Neural cell (in vitro differentiated cells): ENCODE measurements at regions not wholly inside any gene's neighbourhood (a gene's known extent, or its start where the extent isn't known, plus 50 kb on each side); places are given as distances from the start of the nearest gene placed in this dataset.

ENCODE experiments used
- H2AFZ ChIP-seq: fragments of 200-600, 300-800 bp; sonication (generic), shearing (Covaris generic); 2 replicates; pipeline ENCODE4 v1.6.0; 2014; ENCODE audit warnings: low read depth, mild to moderate bottlenecking, antibody characterized with exemption, low read length, moderate library complexity
- H3F3A ChIP-seq: fragments of 200-600 bp; shearing (Covaris generic); 2 replicates; pipeline ENCODE4 v1.6.1; 2016; ENCODE audit warnings: mild to moderate bottlenecking, moderate library complexity, mixed read lengths, antibody characterized with exemption, low read length; ENCODE audit not compliant: insufficient read depth, poor library complexity, severe bottlenecking
- H3K27ac ChIP-seq: fragments of 200-600, 300-800 bp; sonication (generic), shearing (Covaris generic); 2 replicates; pipeline ENCODE4 v1.5.1; 2014; ENCODE audit warnings: mild to moderate bottlenecking, low read length, moderate library complexity
- H3K27me3 ChIP-seq: fragments of 300-800, 200-600 bp; sonication (generic), shearing (Covaris generic); 2 replicates; pipeline ENCODE4 v1.6.0; 2014; ENCODE audit warnings: mild to moderate bottlenecking, low read depth, low read length, moderate library complexity; ENCODE audit not compliant: insufficient read depth
- H3K36me3 ChIP-seq: fragments of 300-800, 200-600 bp; sonication (generic), shearing (Covaris generic); 2 replicates; pipeline ENCODE4 v1.5.1; 2014; ENCODE audit warnings: mild to moderate bottlenecking, antibody characterized with exemption, low read length, moderate library complexity; ENCODE audit not compliant: insufficient read depth
- H3K4me2 ChIP-seq: fragments of 300-800, 200-600 bp; sonication (generic), shearing (Covaris generic); 2 replicates; pipeline ENCODE4 v1.6.0; 2014; ENCODE audit warnings: mild to moderate bottlenecking, low read length
- H3K4me3 ChIP-seq: fragments of 300-800, 200-600 bp; sonication (generic), shearing (Covaris generic); 2 replicates; pipeline ENCODE4 v1.5.1; 2014; ENCODE audit warnings: mild to moderate bottlenecking, low read length, moderate library complexity
- H3K79me2 ChIP-seq: fragments of 200-600 bp; shearing (Covaris generic); replicated peaks from 2 replicates; pipeline ENCODE4 v1.6.0; 2014; ENCODE audit warnings: mild to moderate bottlenecking, low read length, moderate library complexity; ENCODE audit not compliant: insufficient read depth
- H3K9ac ChIP-seq: fragments of 300-800, 200-600 bp; sonication (generic), shearing (Covaris generic); 2 replicates; pipeline ENCODE4 v1.6.1; 2016; ENCODE audit warnings: mild to moderate bottlenecking, low read length, mixed read lengths
- H3K9me2 ChIP-seq: fragments of 200-600 bp; shearing (Covaris generic); 2 replicates; pipeline ENCODE4 v1.6.1; 2016; ENCODE audit warnings: mild to moderate bottlenecking, low read length, mixed read lengths; ENCODE audit not compliant: insufficient read depth
- H3K9me3 ChIP-seq: fragments of 200-600, 300-800 bp; sonication (generic), shearing (Covaris generic); 2 replicates; pipeline ENCODE4 v1.6.1; 2016; ENCODE audit warnings: mild to moderate bottlenecking, mixed run types, low read length, moderate library complexity, mixed read lengths
- H4K20me1 ChIP-seq: fragments of 200-600 bp; shearing (Covaris generic); 2 replicates; pipeline ENCODE4 v1.6.1; 2016; ENCODE audit warnings: mild to moderate bottlenecking, mixed run types; ENCODE audit not compliant: insufficient read depth
- EP300 ChIP-seq: fragments of 450-650 bp; conservative IDR thresholded peaks from 2 replicates; pipeline ENCODE4 v1.6.1; 2014; ENCODE audit warnings: antibody characterized with exemption, mild to moderate bottlenecking, moderate library complexity; ENCODE audit not compliant: poor library complexity, severe bottlenecking
- EZH2 ChIP-seq: fragments of 200-600, 300-800 bp; shearing (Covaris generic), sonication (generic); IDR thresholded peaks from 2 replicates; pipeline ENCODE4 v1.6.1; 2014; ENCODE audit warnings: antibody characterized with exemption, low read length, borderline replicate concordance, mild to moderate bottlenecking; ENCODE audit not compliant: insufficient read depth, poor library complexity, severe bottlenecking
- MXI1 ChIP-seq: fragments of 450-650 bp; conservative IDR thresholded peaks from 2 replicates; pipeline ENCODE4 v1.6.1; 2014; ENCODE audit warnings: antibody characterized with exemption, mild to moderate bottlenecking; ENCODE audit not compliant: poor library complexity, severe bottlenecking
- POLR2AphosphoS5 ChIP-seq: IDR thresholded peaks from 2 replicates; pipeline ENCODE4 v1.6.1; 2012
- RAD21 ChIP-seq: fragments of 450-650 bp; conservative IDR thresholded peaks from 2 replicates; pipeline ENCODE4 v1.6.1; 2014; ENCODE audit warnings: antibody characterized with exemption, mild to moderate bottlenecking, moderate library complexity
- SMC3 ChIP-seq: fragments of 450-650 bp; conservative IDR thresholded peaks from 2 replicates; pipeline ENCODE4 v1.6.1; 2014; ENCODE audit warnings: antibody characterized with exemption, mild to moderate bottlenecking, moderate library complexity; ENCODE audit not compliant: poor library complexity
- TAF1 ChIP-seq: IDR thresholded peaks from 2 replicates; pipeline ENCODE4 v1.6.1; 2012; ENCODE audit warnings: low read depth
- TF ChIP-seq, protein P1 (sequence below): IDR thresholded peaks from 2 replicates; pipeline ENCODE4 v1.6.1; 2012; ENCODE audit warnings: borderline replicate concordance
- TF ChIP-seq, protein P2 (sequence below): fragments of 450-650 bp; IDR thresholded peaks from 2 replicates; pipeline ENCODE4 v1.5.1; 2014; ENCODE audit warnings: antibody characterized with exemption, mild to moderate bottlenecking, moderate library complexity; ENCODE audit not compliant: poor library complexity, severe bottlenecking

GRCh38 chr14:76967788-76968187, 60.7 kb downstream of the IRF2BPL start:
- H3K27ac ChIP-seq, result no peak overlapping the region

GRCh38 chr14:76965232-76965631, 63.3 kb downstream of the IRF2BPL start:
- Histone ChIP-seq H3K4me2 (no peak overlapping the region), H3K9ac (no peak overlapping the region), H3K9me3 (no peaks in the 10 kb centered on the region), H3K27ac (no peak overlapping the region), H3K36me3 (no peaks in the 10 kb centered on the region), H4K20me1 (no peaks in the 10 kb centered on the region), H2AFZ (no peak overlapping the region), H3K9me2 (no peaks in the 10 kb centered on the region), H3K4me3 (no peak overlapping the region), H3K79me2 (no peaks in the 10 kb centered on the region), H3F3A (no peaks in the 10 kb centered on the region), H3K27me3 (no peaks in the 10 kb centered on the region)
- no peak for TF ChIP-seq EP300
- no peak for TF ChIP-seq POLR2AphosphoS5
- TF ChIP-seq MXI1, result no peak
- no peak for TF ChIP-seq RAD21
- no peak for TF ChIP-seq TAF1
- no peak for TF ChIP-seq EZH2
- TF ChIP-seq, protein P1, sequence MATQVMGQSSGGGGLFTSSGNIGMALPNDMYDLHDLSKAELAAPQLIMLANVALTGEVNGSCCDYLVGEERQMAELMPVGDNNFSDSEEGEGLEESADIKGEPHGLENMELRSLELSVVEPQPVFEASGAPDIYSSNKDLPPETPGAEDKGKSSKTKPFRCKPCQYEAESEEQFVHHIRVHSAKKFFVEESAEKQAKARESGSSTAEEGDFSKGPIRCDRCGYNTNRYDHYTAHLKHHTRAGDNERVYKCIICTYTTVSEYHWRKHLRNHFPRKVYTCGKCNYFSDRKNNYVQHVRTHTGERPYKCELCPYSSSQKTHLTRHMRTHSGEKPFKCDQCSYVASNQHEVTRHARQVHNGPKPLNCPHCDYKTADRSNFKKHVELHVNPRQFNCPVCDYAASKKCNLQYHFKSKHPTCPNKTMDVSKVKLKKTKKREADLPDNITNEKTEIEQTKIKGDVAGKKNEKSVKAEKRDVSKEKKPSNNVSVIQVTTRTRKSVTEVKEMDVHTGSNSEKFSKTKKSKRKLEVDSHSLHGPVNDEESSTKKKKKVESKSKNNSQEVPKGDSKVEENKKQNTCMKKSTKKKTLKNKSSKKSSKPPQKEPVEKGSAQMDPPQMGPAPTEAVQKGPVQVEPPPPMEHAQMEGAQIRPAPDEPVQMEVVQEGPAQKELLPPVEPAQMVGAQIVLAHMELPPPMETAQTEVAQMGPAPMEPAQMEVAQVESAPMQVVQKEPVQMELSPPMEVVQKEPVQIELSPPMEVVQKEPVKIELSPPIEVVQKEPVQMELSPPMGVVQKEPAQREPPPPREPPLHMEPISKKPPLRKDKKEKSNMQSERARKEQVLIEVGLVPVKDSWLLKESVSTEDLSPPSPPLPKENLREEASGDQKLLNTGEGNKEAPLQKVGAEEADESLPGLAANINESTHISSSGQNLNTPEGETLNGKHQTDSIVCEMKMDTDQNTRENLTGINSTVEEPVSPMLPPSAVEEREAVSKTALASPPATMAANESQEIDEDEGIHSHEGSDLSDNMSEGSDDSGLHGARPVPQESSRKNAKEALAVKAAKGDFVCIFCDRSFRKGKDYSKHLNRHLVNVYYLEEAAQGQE, result no peak
- no peak for TF ChIP-seq SMC3
- TF ChIP-seq, protein P2, sequence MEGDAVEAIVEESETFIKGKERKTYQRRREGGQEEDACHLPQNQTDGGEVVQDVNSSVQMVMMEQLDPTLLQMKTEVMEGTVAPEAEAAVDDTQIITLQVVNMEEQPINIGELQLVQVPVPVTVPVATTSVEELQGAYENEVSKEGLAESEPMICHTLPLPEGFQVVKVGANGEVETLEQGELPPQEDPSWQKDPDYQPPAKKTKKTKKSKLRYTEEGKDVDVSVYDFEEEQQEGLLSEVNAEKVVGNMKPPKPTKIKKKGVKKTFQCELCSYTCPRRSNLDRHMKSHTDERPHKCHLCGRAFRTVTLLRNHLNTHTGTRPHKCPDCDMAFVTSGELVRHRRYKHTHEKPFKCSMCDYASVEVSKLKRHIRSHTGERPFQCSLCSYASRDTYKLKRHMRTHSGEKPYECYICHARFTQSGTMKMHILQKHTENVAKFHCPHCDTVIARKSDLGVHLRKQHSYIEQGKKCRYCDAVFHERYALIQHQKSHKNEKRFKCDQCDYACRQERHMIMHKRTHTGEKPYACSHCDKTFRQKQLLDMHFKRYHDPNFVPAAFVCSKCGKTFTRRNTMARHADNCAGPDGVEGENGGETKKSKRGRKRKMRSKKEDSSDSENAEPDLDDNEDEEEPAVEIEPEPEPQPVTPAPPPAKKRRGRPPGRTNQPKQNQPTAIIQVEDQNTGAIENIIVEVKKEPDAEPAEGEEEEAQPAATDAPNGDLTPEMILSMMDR, result no peak

More at GRCh38 chr14:76967788-76968187, 60.7 kb downstream of the IRF2BPL start:
- H3K4me3 ChIP-seq, result no peak overlapping the region
- no peaks in the 10 kb centered on the region for H4K20me1 ChIP-seq
- no peaks in the 10 kb centered on the region for H3K79me2 ChIP-seq
- H3F3A ChIP-seq, result no peaks in the 10 kb centered on the region
- no peaks in the 10 kb centered on the region for H3K9me2 ChIP-seq
- H3K36me3 ChIP-seq, result no peaks in the 10 kb centered on the region
- no peaks in the 10 kb centered on the region for H3K9me3 ChIP-seq
- TF ChIP-seq MXI1 (no peak), SMC3 (no peak), EP300 (no peak), POLR2AphosphoS5 (no peak), TAF1 (no peak), EZH2 (no peak), RAD21 (no peak)
- TF ChIP-seq, protein P1, result no peak
- TF ChIP-seq, protein P2, result no peak
- H3K9ac ChIP-seq, result no peak overlapping the region
- no peak overlapping the region for H2AFZ ChIP-seq
- no peak overlapping the region for H3K4me2 ChIP-seq
- H3K27me3 ChIP-seq, result no peaks in the 10 kb centered on the region
